Hindlimb muscle (tissue), 1 donor: ENCODE measurements at regions not wholly inside any gene's neighbourhood (a gene's known extent, or its start where the extent isn't known, plus 50 kb on each side); places are given as distances from the start of the nearest gene placed in this dataset.

Experiments used
- DNase-seq: peaks from one replicate; pipeline ENCODE4 v3.0.0-alpha.2; 2013

DNA sequence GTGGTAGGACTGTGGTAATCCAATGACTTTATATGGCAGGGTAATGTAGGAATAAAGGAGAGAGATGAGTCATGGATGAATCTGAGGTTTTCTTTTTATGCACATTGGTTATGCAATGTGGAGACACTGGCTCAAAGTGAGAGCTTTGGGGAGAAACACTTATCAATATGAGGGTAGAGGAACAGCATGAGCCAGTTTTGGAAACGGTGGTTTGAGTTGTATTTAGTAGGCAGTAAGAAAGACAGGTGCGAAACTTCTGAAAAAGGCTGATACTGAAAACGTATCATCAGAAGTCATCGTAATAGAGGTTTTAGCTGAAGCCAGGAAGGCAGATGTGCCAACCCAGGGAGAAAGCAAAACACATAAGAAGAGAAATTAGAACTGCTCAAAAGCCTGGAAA, 854.8 kb upstream of the SEL1L start:
- no peak for DNase-seq

- no peak for DNase-seq
Observed at GRCh38 chr14:82390586-82390985, 856.9 kb upstream of the SEL1L start.

- no peak for DNase-seq
Observed at GRCh38 chr14:82394916-82395315, 861.3 kb upstream of the SEL1L start.

GRCh38 chr14:82398256-82398655, 864.6 kb upstream of the SEL1L start:
- DNase-seq, result no peak

- DNase-seq, result no peak
Observed at GRCh38 chr14:82403987-82404386, 870.3 kb upstream of the SEL1L start.

DNA sequence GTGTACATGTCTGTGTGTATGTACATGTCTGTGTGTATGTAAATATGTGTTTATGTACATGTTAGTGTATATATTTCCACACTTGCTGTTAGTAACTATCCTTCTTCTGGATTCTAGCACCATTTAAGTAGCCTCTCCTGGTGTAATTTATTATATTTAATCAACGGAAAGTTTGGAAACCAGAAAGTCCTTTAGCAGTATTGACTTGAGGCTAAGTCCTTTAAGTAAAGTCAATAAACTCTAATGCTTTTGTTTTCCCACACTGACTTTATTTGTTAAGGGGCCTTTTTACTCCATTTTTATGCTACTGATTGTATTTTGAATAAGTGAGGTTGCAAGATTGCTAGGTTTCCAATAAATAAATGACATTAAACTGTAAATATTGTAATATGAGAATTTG, 876.4 kb upstream of the SEL1L start:
- DNase-seq, result no peak

DNA sequence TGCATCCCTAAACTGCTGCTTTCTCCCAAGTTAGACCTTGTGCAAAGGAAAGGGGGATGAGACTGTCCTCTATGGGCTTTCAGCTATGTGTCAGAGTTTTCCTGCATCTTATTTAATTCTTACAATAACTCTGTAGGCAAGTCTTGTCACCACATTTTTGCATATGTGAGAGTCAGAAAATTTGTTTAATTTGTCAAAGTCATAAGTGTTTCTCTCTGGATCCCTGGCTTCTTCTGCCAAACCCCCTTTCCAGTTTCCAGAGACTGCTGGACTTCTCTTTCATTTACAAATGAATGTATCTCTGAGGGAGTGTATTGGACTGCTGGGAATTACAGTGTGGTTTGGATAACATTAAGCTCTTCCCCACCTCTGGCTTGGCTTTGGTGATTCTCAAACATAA, 877.6 kb upstream of the SEL1L start:
- no peak for DNase-seq

- DNase-seq, result no peak
Observed at GRCh38 chr14:82412545-82412944, 878.9 kb upstream of the SEL1L start.

- DNase-seq, result no peak
Observed at GRCh38 chr14:82414853-82415539, 881.3 kb upstream of the SEL1L start.

- no peak for DNase-seq
Observed at GRCh38 chr14:82419933-82420332, 886.3 kb upstream of the SEL1L start.

GRCh38 chr14:82420871-82421270, 887.2 kb upstream of the SEL1L start:
- no peak for DNase-seq

DNA sequence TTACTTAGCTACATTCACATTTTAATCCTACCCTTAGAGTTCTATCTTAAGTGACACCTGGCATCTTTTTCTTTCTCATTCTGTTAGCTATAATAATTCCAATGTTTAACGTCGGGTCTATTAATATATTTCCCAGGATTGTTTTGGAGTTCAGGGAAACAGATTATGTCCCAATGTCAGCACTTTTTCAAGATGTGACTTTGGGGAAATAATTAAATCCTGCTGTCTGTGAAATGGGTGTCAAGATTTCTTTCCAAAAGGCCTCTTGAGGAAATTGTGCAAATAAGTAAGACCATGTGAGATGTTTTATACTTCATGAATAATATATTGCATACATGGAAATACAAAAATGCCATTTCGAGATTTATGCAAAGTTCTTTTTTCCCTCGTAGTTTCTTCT, 887.6 kb upstream of the SEL1L start:
- DNase-seq, result no peak

DNA sequence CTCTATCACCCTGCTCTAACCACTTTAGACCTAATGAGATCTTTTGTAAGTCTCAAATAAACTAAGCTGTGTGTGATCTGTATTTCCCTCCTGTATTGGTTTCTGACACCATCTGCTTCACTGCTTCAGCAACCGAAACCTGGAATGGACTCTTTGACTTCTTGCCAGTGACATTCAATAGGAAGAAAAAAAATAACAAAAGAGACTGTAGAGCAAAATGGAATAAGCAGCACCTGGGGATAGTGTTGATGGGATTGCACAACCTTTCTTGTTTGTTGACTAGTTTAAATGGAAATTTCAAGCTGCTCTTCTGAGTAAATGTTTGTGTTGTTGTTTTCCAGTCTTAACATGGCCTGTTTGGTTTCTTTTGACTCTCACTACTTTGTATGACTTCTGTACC, 888.6 kb upstream of the SEL1L start:
- peak; percentile 18 for DNase-seq

DNA sequence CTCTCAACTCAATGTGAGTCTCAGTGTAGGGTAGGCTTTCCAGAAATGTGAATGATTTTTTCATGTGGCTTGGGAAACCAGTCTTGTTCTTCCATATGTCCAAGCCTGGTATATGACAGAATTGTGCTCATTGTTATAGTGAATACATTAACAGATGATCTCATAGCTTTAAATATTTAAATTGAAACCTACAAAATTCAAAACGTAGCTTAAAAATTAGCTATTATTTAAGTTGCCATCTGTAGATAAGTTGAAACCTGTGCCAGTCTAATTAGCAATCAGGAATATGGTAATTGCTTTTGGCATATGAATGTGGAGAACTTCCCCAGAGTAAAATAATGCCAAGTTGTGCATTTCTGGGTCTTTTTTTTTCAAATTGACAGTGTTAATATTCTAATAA, 891.6 kb upstream of the SEL1L start:
- DNase-seq, result no peak

- DNase-seq, result no peak
Observed at GRCh38 chr14:82431031-82431430, 897.4 kb upstream of the SEL1L start.

DNA sequence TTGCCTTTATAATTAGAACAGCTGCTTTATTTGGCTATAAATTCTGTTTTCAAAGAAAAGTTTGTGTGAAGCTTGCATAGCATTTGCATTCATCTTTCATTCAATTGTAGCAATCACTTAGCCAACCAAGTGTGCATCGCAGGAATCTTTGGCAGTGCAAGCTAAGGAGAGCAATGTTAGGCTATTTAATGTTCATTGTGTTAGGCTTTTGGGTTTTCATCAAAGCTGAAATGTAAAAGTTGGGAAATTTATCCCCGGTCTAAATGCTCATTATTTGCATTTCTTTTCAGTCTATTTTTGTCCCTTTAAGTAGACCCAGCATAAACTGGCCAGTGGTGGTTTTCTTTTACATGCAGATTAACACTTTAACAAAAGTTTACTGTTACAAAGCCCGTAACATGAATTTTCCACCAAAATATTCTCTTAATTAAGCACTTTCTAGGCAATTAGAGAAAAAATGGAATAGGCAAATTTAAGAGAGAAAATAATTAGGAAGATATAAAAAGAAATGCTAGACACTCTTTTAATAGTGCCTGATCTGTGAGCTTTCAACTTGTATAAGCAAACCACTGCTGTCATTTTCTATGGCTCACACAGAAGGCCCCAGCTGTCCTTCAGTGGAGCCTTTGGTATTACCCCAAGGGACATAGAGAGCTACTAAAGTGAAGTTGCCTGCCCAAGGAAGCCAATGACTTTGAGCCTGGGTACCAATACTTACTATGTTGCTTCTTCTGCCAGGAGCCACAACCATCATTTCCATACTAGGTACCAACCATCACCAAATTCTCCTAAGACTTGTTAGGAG, 898.9 kb upstream of the SEL1L start:
- DNase-seq, result no peak

- no peak for DNase-seq
Observed at GRCh38 chr14:82438436-82438835, 904.8 kb upstream of the SEL1L start.

- DNase-seq, result no peak
Observed at GRCh38 chr14:82441270-82441669, 907.6 kb upstream of the SEL1L start.

- no peak for DNase-seq
Observed at GRCh38 chr14:82445810-82446570, 912.3 kb upstream of the SEL1L start.

- DNase-seq, result peak; percentile 6
Observed at GRCh38 chr14:82447586-82447985, 913.9 kb upstream of the SEL1L start.

- DNase-seq, result no peak
Observed at GRCh38 chr14:82449926-82450468, 916.3 kb upstream of the SEL1L start.

DNA sequence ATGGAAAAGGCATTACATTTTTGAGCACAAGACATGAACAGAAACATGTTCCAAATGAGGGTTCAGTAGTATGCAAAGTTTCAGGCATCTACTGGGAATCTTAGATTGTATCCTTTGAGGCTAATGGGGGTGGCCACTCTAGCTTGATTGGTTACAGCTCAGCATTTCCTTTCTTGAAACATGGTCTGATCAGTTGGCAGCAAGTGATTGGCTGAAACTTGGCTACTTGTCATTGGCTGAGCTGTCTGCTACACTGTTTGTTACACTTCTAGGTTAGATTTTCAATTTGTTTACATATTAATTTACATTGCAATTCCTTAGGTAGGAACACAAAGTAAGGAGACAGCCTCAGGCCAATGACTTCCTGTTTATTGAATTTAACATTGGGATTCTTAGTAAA, 918.0 kb upstream of the SEL1L start:
- no peak for DNase-seq

DNA sequence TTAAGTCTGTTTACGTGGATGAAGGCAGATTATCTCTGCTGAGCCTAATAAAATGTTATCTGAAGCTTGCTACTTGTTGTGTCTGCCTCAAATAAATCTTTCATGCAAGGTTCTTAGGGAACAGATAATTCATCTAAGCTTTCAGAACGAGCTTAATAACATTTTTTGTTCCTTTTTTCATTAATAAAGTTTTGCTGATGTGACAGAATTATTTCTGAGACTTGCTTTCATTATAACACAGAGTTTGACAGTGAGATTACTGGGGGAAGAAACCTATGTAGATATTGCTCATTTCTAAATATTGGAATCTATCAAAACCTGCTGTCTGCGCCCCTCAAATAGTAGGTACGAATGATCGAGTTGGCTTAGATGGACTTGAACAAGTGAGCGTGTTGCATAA, 948.7 kb upstream of the SEL1L start:
- DNase-seq, result no peak
